SK-N-SH treated with all-trans-retinoic acid at 6 μM for 48 hours (cell line): ENCODE measurements at regions not wholly inside any gene's neighbourhood (a gene's known extent, or its start where the extent isn't known, plus 50 kb on each side); places are given as distances from the start of the nearest gene placed in this dataset.

ENCODE experiments used
- ATAC-seq: fragments of 200-7000 bp; cut with Tn5 transposase; 3 replicates; pipeline ENCODE4 v1.9.1; 2020; ENCODE audit warnings: mild to moderate bottlenecking, moderate library complexity
- BACH2 ChIP-seq: fragments of 250-450 bp; sonication (Bioruptor Pico); IDR thresholded peaks from 2 replicates; pipeline ENCODE4 v1.9.0; 2021; ENCODE audit warnings: mild to moderate bottlenecking, borderline replicate concordance
- CSDC2 ChIP-seq: fragments of 250-450 bp; sonication (Bioruptor Pico); IDR thresholded peaks from 2 replicates; pipeline ENCODE4 v1.5.0; 2020; ENCODE audit warnings: mild to moderate bottlenecking, moderate library complexity
- CSRNP3 ChIP-seq: fragments of 250-450 bp; sonication (Bioruptor Pico); IDR thresholded peaks from 2 replicates; pipeline ENCODE4 v1.5.1; 2021; ENCODE audit warnings: mild to moderate bottlenecking, moderate library complexity
- ESRRG ChIP-seq: fragments of 250-450 bp; sonication (Bioruptor Pico); IDR thresholded peaks from 2 replicates; pipeline ENCODE4 v1.6.1; 2021; ENCODE audit warnings: mild to moderate bottlenecking
- GLIS3 ChIP-seq: fragments of 250-450 bp; sonication (Bioruptor Pico); IDR thresholded peaks from 2 replicates; pipeline ENCODE4 v1.5.0; 2020; ENCODE audit warnings: mild to moderate bottlenecking, moderate library complexity
- OSR1 ChIP-seq: fragments of 250-450 bp; sonication (Bioruptor Pico); IDR thresholded peaks from 2 replicates; pipeline ENCODE4 v1.8.0; 2022; ENCODE audit warnings: moderate library complexity, mild to moderate bottlenecking, inconsistent platforms
- PATZ1 ChIP-seq: fragments of 250-450 bp; sonication (Bioruptor Pico); IDR thresholded peaks from 2 replicates; pipeline ENCODE4 v1.8.0; 2020; ENCODE audit warnings: mild to moderate bottlenecking, moderate library complexity, borderline replicate concordance
- POU6F1 ChIP-seq: fragments of 250-450 bp; sonication (Bioruptor Pico); IDR thresholded peaks from 2 replicates; pipeline ENCODE4 v1.8.0; 2021; ENCODE audit warnings: low read depth, mild to moderate bottlenecking, moderate library complexity, borderline replicate concordance
- PPARA ChIP-seq: fragments of 250-450 bp; sonication (Bioruptor Pico); IDR thresholded peaks from 2 replicates; pipeline ENCODE4 v1.5.0; 2020; ENCODE audit warnings: mild to moderate bottlenecking, borderline replicate concordance
- RARB ChIP-seq: fragments of 250-450 bp; sonication (Bioruptor Pico); IDR thresholded peaks from 2 replicates; pipeline ENCODE4 v1.8.0; 2021; ENCODE audit warnings: mild to moderate bottlenecking, moderate library complexity
- SNAI2 ChIP-seq: fragments of 250-450 bp; sonication (Bioruptor Pico); IDR thresholded peaks from 2 replicates; pipeline ENCODE4 v1.5.0; 2020; ENCODE audit warnings: mild to moderate bottlenecking, moderate library complexity
- TCF4 ChIP-seq: fragments of 250-450 bp; sonication (Bioruptor Pico); IDR thresholded peaks from 2 replicates; pipeline ENCODE4 v1.8.0; 2021; ENCODE audit warnings: mild to moderate bottlenecking, moderate library complexity, borderline replicate concordance
- TOX ChIP-seq: fragments of 250-450 bp; sonication (Bioruptor Pico); IDR thresholded peaks from 2 replicates; pipeline ENCODE4 v1.8.0; 2021; ENCODE audit warnings: mild to moderate bottlenecking, moderate library complexity, borderline replicate concordance
- ZC3H10 ChIP-seq: fragments of 250-450 bp; sonication (Bioruptor Pico); IDR thresholded peaks from 2 replicates; pipeline ENCODE4 v1.5.1; 2021; ENCODE audit warnings: mild to moderate bottlenecking, moderate library complexity
- ZFP3 ChIP-seq: fragments of 250-450 bp; sonication (Bioruptor Pico); IDR thresholded peaks from 2 replicates; pipeline ENCODE4 v1.5.0; 2020; ENCODE audit warnings: mild to moderate bottlenecking, moderate library complexity
- ZFP30 ChIP-seq: fragments of 450-650 bp; formaldehyde crosslinking; IDR thresholded peaks from 2 replicates; pipeline ENCODE4 v1.5.0; 2022; ENCODE audit warnings: mild to moderate bottlenecking, moderate library complexity
- ZNF565 ChIP-seq: fragments of 450-650 bp; formaldehyde crosslinking; conservative IDR thresholded peaks from 2 replicates; pipeline ENCODE4 v1.5.0; 2020; ENCODE audit warnings: low read depth, mild to moderate bottlenecking, moderate library complexity
- ZNF70 ChIP-seq: fragments of 450-650 bp; formaldehyde crosslinking; IDR thresholded peaks from 2 replicates; pipeline ENCODE4 v1.5.0; 2020; ENCODE audit warnings: mild to moderate bottlenecking, moderate library complexity
- ZNF8 ChIP-seq: fragments of 450-650 bp; formaldehyde crosslinking; IDR thresholded peaks from 2 replicates; pipeline ENCODE4 v1.5.0; 2020; ENCODE audit warnings: mild to moderate bottlenecking, moderate library complexity
- TF ChIP-seq, protein P1 (sequence below): fragments of 250-450 bp; sonication (Bioruptor Pico); IDR thresholded peaks from 2 replicates; pipeline ENCODE4 v1.5.0; 2020; ENCODE audit warnings: mild to moderate bottlenecking, moderate library complexity
- TF ChIP-seq, protein P2 (sequence below): fragments of 250-450 bp; sonication (Bioruptor Pico); IDR thresholded peaks from 2 replicates; pipeline ENCODE4 v1.5.1; 2020; ENCODE audit warnings: low read depth, mild to moderate bottlenecking, moderate library complexity

- ATAC-seq, result no peak
- no peak for TF ChIP-seq ZFP3
- no peak for TF ChIP-seq CSDC2
- TF ChIP-seq SNAI2 (CRISPR knock-in tag), result no peak
- no peak for TF ChIP-seq ZC3H10
- no peak for TF ChIP-seq ESRRG (CRISPR knock-in tag)
- TF ChIP-seq PATZ1 (CRISPR knock-in tag), result no peak
- TF ChIP-seq BACH2, result no peak
- TF ChIP-seq ZNF70 (CRISPR knock-in tag), result no peak
- TF ChIP-seq OSR1 (CRISPR knock-in tag), result no peak
These were observed 79.9 kb upstream of the ANKRD55 start for GRCh38 chr5:56313004-56313531.

DNA sequence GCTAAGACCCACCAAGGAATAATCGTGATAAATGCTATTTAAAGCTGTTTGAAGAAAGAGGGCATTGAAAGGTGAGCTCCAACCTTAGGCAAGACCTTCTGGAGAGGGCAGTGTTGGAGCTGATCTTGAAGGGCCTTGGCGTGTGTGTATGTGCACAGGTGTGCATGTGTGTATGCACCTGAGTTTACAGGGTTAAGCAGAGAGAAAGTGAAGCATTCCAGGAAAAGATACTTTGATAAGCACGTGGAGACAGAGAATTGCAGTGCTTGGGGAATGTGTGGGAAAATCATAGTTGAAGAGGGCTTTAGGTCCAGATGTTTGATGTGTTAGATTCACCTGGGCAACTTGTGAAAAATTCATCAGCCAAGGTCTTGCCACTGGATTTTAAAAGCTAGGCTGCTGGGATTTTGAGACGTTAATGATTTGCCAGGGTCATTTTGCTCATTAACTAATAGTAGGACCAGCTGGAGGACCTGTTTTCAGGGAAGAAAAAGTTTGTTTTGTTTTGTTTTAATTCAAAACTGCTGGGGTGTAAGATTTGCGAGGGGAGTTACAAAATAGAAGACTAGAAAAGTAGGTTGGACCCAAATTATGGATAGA is 78.3 kb upstream of the ANKRD55 start:
- peak; percentile 35 for ATAC-seq
- TF ChIP-seq POU6F1 (CRISPR knock-in tag) (no peak), ZC3H10 (no peak), ZNF565 (CRISPR knock-in tag) (no peak), CSRNP3 (CRISPR knock-in tag) (no peak), CSDC2 (no peak), BACH2 (no peak), ZNF70 (CRISPR knock-in tag) (no peak), ZNF8 (CRISPR knock-in tag) (no peak), TCF4 (CRISPR knock-in tag) (no peak), PPARA (CRISPR knock-in tag) (no peak), TOX (CRISPR knock-in tag) (no peak), SNAI2 (CRISPR knock-in tag) (no peak), OSR1 (CRISPR knock-in tag) (no peak), PATZ1 (CRISPR knock-in tag) (no peak)
- TF ChIP-seq, protein P1, sequence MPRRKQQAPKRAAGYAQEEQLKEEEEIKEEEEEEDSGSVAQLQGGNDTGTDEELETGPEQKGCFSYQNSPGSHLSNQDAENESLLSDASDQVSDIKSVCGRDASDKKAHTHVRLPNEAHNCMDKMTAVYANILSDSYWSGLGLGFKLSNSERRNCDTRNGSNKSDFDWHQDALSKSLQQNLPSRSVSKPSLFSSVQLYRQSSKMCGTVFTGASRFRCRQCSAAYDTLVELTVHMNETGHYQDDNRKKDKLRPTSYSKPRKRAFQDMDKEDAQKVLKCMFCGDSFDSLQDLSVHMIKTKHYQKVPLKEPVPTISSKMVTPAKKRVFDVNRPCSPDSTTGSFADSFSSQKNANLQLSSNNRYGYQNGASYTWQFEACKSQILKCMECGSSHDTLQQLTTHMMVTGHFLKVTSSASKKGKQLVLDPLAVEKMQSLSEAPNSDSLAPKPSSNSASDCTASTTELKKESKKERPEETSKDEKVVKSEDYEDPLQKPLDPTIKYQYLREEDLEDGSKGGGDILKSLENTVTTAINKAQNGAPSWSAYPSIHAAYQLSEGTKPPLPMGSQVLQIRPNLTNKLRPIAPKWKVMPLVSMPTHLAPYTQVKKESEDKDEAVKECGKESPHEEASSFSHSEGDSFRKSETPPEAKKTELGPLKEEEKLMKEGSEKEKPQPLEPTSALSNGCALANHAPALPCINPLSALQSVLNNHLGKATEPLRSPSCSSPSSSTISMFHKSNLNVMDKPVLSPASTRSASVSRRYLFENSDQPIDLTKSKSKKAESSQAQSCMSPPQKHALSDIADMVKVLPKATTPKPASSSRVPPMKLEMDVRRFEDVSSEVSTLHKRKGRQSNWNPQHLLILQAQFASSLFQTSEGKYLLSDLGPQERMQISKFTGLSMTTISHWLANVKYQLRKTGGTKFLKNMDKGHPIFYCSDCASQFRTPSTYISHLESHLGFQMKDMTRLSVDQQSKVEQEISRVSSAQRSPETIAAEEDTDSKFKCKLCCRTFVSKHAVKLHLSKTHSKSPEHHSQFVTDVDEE (CRISPR knock-in tag), result no peak

GRCh38 chr5:56310711-56311204 is 77.6 kb upstream of the ANKRD55 start:
- peak; percentile 82 for ATAC-seq
- TF ChIP-seq BACH2, result no peak
- TF ChIP-seq, protein P2, sequence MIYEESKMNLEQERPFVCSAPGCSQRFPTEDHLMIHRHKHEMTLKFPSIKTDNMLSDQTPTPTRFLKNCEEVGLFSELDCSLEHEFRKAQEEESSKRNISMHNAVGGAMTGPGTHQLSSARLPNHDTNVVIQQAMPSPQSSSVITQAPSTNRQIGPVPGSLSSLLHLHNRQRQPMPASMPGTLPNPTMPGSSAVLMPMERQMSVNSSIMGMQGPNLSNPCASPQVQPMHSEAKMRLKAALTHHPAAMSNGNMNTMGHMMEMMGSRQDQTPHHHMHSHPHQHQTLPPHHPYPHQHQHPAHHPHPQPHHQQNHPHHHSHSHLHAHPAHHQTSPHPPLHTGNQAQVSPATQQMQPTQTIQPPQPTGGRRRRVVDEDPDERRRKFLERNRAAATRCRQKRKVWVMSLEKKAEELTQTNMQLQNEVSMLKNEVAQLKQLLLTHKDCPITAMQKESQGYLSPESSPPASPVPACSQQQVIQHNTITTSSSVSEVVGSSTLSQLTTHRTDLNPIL (CRISPR knock-in tag), result no peak
- TF ChIP-seq RARB (CRISPR knock-in tag), result no peak
- peak; percentile 88 for TF ChIP-seq TCF4 (CRISPR knock-in tag)
- TF ChIP-seq OSR1 (CRISPR knock-in tag), result no peak
- TF ChIP-seq PATZ1 (CRISPR knock-in tag), result peak; percentile 43; the same call in 1 of the 2 replicates
- no peak for TF ChIP-seq ESRRG (CRISPR knock-in tag)
- no peak for TF ChIP-seq ZNF70 (CRISPR knock-in tag)
- TF ChIP-seq ZFP3, result no peak
- no peak for TF ChIP-seq ZNF565 (CRISPR knock-in tag)
- no peak for TF ChIP-seq ZFP30 (CRISPR knock-in tag)
- no peak for TF ChIP-seq ZNF8 (CRISPR knock-in tag)
- TF ChIP-seq ZC3H10, result peak; percentile 37; the same call in 1 of the 2 replicates
- TF ChIP-seq TOX (CRISPR knock-in tag), result no peak; the same call in 1 of the 2 replicates
- no peak for TF ChIP-seq CSDC2
- TF ChIP-seq PPARA (CRISPR knock-in tag), result no peak
- peak; percentile 67; the same call in 1 of the 2 replicates for TF ChIP-seq GLIS3 (CRISPR knock-in tag)
